IMR-90 (cell line): ENCODE measurements at regions not wholly inside any gene's neighbourhood (a gene's known extent, or its start where the extent isn't known, plus 50 kb on each side); places are given as distances from the start of the nearest gene placed in this dataset.

Source experiments
- BHLHE40 ChIP-seq: fragments of 150-350 bp; IDR thresholded peaks from 2 replicates; pipeline ENCODE4 v1.6.1; 2016; ENCODE audit warnings: mild to moderate bottlenecking, low read depth, low read length
- CEBPB ChIP-seq: IDR thresholded peaks from 2 replicates; pipeline ENCODE4 v1.6.1; 2012; ENCODE audit warnings: low read depth, low read length, improper control_type of control experiment
- CHD1 ChIP-seq: IDR thresholded peaks from 2 replicates; pipeline ENCODE4 v1.6.1; 2012; ENCODE audit warnings: low read depth, low read length, improper control_type of control experiment
- CTCF ChIP-seq: conservative IDR thresholded peaks from 2 replicates; pipeline ENCODE4 v1.5.1; 2012; ENCODE audit warnings: mild to moderate bottlenecking, low read depth, low read length, improper control_type of control experiment
- FOS ChIP-seq: fragments of 150-350 bp; IDR thresholded peaks from 2 replicates; pipeline ENCODE4 v1.6.1; 2016; ENCODE audit warnings: low read depth, low read length
- MAZ ChIP-seq: IDR thresholded peaks from 2 replicates; pipeline ENCODE4 v1.6.1; 2012; ENCODE audit warnings: low read depth, mild to moderate bottlenecking, low read length, improper control_type of control experiment, moderate library complexity, borderline replicate concordance
- MXI1 ChIP-seq: IDR thresholded peaks from 2 replicates; pipeline ENCODE4 v1.6.1; 2012; ENCODE audit warnings: low read depth, mild to moderate bottlenecking, low read length, moderate library complexity, borderline replicate concordance
- POLR2A ChIP-seq: IDR thresholded peaks from 2 replicates; pipeline ENCODE4 v1.6.1; 2012; ENCODE audit warnings: mild to moderate bottlenecking, low read depth, low read length
- RAD21 ChIP-seq: IDR thresholded peaks from 2 replicates; pipeline ENCODE4 v1.6.1; 2012; ENCODE audit warnings: low read length, improper control_type of control experiment
- RCOR1 ChIP-seq: IDR thresholded peaks from 2 replicates; pipeline ENCODE4 v1.6.1; 2012; ENCODE audit warnings: mild to moderate bottlenecking, low read length, improper control_type of control experiment; ENCODE audit not compliant: insufficient replicate concordance
- RFX5 ChIP-seq: IDR thresholded peaks from 2 replicates; pipeline ENCODE4 v1.8.0; 2012; ENCODE audit warnings: low read depth, mild to moderate bottlenecking, low read length, moderate library complexity
- SMC3 ChIP-seq: fragments of 150-350 bp; IDR thresholded peaks from 2 replicates; pipeline ENCODE4 v1.6.1; 2016; ENCODE audit warnings: low read depth, mild to moderate bottlenecking, antibody characterized with exemption, low read length, moderate library complexity
- USF2 ChIP-seq: fragments of 150-350 bp; IDR thresholded peaks from 2 replicates; pipeline ENCODE4 v1.6.1; 2017; ENCODE audit warnings: mild to moderate bottlenecking, antibody characterized with exemption, low read length, low read depth

GRCh38 chrX:138037548-138037947 is 471.6 kb downstream of the ZIC3 start:
- TF ChIP-seq RAD21 (no peak), USF2 (no peak), POLR2A (no peak), CTCF (no peak), CHD1 (no peak), RFX5 (no peak), CEBPB (no peak), RCOR1 (no peak), MXI1 (no peak), SMC3 (no peak), MAZ (no peak), BHLHE40 (no peak), FOS (no peak)
